ENCODE measurements at regions not wholly inside any gene's neighbourhood (a gene's known extent, or its start where the extent isn't known, plus 50 kb on each side); places are given as distances from the start of the nearest gene placed in this dataset.

DNA sequence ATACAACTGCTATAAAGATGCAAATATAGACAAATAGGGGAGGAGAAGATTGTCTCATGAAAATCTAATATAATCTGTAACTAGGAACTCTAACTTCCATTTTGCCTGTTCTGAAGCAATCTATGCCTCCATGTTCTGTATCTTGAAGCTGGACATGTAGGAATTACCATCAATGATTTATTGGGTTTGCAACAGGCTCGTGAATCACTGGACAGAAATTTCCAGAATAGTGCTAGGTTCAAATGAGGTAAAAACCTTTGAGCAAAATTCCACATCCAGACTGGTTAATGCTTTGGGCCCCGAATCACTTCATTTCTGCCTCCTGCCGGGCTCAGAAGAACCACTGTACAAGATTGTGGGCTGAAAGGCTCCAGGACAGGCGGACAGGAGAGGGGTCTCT is 110.7 kb upstream of the CTTNBP2NL start:
- no peaks in the 10 kb centered on the region for H3K36me3 Mint-ChIP-seq (ENCODE audit: low read depth)
- no peaks in the 10 kb centered on the region for H3K9me3 Mint-ChIP-seq
- no peak for DNase-seq
- TF ChIP-seq, protein P1, sequence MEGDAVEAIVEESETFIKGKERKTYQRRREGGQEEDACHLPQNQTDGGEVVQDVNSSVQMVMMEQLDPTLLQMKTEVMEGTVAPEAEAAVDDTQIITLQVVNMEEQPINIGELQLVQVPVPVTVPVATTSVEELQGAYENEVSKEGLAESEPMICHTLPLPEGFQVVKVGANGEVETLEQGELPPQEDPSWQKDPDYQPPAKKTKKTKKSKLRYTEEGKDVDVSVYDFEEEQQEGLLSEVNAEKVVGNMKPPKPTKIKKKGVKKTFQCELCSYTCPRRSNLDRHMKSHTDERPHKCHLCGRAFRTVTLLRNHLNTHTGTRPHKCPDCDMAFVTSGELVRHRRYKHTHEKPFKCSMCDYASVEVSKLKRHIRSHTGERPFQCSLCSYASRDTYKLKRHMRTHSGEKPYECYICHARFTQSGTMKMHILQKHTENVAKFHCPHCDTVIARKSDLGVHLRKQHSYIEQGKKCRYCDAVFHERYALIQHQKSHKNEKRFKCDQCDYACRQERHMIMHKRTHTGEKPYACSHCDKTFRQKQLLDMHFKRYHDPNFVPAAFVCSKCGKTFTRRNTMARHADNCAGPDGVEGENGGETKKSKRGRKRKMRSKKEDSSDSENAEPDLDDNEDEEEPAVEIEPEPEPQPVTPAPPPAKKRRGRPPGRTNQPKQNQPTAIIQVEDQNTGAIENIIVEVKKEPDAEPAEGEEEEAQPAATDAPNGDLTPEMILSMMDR (IDR thresholded peaks at IDR 0.05), result no peak
- peaks cover 19% of the 10 kb centered on the region for H3K27me3 Mint-ChIP-seq (ENCODE audit: insufficient read depth)
- no peaks in the 10 kb centered on the region for H3K4me1 Mint-ChIP-seq (ENCODE audit: low read depth)
- no peak overlapping the region for H3K4me3 Mint-ChIP-seq
- H3K27ac Mint-ChIP-seq, result no peak overlapping the region

DNA sequence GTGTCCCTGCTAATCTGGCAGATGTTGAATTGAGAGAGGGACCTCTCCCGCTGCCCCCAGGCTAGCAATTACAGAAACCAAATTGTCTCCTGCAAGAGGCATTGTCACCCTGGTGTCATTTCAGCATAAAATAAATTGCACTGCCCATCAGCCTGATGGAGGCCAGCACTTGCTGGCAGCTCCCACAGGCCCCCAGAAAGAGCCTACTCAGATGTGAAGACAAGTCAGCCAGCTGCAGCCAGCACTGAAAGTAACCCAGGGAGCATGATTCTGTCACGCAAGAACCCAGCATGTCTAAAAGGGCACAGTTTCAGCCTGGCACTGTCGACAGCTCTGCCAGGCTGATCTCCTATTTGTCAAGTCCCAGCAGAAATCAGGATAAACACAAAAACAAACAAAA is 110.3 kb upstream of the CTTNBP2NL start:
- no peak for DNase-seq
- H3K27ac Mint-ChIP-seq, result no peak overlapping the region
- H3K27me3 Mint-ChIP-seq (ENCODE audit: insufficient read depth), result peaks cover 19% of the 10 kb centered on the region
- TF ChIP-seq, protein P1 (IDR thresholded peaks at IDR 0.05), result no peak
- H3K9me3 Mint-ChIP-seq, result no peaks in the 10 kb centered on the region
- H3K4me1 Mint-ChIP-seq (ENCODE audit: low read depth), result no peaks in the 10 kb centered on the region
- no peak overlapping the region for H3K4me3 Mint-ChIP-seq
- H3K36me3 Mint-ChIP-seq (ENCODE audit: low read depth), result no peaks in the 10 kb centered on the region

DNA sequence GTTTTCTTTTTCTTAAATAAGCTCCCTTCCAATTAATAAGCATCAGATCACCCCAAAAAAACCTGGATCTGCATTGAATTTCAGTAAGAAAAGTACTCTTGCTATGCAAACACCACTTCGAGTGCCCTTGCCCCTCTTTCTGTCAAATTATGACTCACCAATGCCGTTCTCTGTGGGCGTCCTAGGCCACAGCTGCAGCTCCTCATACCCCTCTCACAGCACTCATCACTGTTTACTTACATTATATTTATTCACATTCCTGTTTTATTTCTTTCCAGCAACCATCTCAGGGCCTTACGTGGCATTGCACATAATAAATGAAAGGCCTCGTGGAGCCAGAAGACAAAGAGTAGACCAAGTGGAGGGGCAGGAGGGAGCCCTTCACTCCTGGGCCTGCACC is 99.1 kb upstream of the CTTNBP2NL start:
- DNase-seq, result no peak
- Mint-ChIP-seq H3K36me3 (ENCODE audit: low read depth) (no peaks in the 10 kb centered on the region), H3K4me1 (ENCODE audit: low read depth) (no peaks in the 10 kb centered on the region), H3K4me3 (no peak overlapping the region), H3K27ac (no peak overlapping the region), H3K27me3 (ENCODE audit: insufficient read depth) (peaks cover 23% of the 10 kb centered on the region), H3K9me3 (no peaks in the 10 kb centered on the region)
- TF ChIP-seq, protein P1 (IDR thresholded peaks at IDR 0.05), result no peak

DNA sequence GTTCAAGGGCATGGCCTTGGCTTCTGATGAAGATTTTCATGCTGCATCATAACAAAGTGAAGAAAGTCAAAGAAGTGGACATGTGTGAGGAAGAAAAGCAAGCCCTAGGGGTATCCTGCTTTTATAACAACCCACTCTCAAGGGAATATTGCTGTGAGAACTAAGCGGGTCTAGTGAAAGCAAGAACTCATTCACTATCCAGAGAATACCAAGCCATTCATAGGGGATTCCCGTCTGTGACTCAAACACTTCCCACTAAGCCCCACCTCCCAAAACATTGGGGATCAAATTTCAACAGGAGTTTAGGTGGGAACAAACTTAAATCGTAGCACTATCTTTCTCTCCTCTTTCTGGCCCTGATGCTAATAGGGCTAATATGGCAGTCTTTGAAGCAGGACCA is 98.5 kb upstream of the CTTNBP2NL start:
- H3K4me3 Mint-ChIP-seq, result no peak overlapping the region
- H3K27me3 Mint-ChIP-seq (ENCODE audit: insufficient read depth), result peaks cover 23% of the 10 kb centered on the region
- H3K36me3 Mint-ChIP-seq (ENCODE audit: low read depth), result no peaks in the 10 kb centered on the region
- TF ChIP-seq, protein P1 (IDR thresholded peaks at IDR 0.05), result no peak
- H3K4me1 Mint-ChIP-seq (ENCODE audit: low read depth), result no peaks in the 10 kb centered on the region
- no peak overlapping the region for H3K27ac Mint-ChIP-seq
- DNase-seq, result no peak
- H3K9me3 Mint-ChIP-seq, result no peaks in the 10 kb centered on the region

DNA sequence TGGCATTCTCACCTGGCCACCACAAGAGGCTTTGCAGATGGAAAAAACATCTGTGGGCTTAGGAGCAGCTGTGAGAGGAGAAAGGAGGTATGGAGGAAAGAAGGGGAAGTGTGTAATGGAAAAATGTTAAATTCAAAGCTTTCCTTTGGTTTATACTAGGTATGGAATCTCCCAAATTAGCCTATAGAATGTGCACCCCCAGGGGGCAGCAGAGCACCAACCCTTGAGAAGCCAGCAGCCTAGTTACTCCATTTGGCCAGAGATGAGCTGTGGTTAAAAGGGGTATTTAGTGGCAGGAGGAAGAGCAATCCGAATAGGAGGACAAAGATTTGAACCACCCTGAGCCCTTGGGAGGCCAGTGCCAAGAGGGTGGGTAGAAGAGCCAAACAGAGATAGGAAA is 97.5 kb upstream of the CTTNBP2NL start:
- TF ChIP-seq, protein P1 (IDR thresholded peaks at IDR 0.05), result peak; percentile 82
- Mint-ChIP-seq H3K4me1 (ENCODE audit: low read depth) (no peaks in the 10 kb centered on the region), H3K27ac (no peak overlapping the region), H3K4me3 (no peak overlapping the region), H3K27me3 (ENCODE audit: insufficient read depth) (peaks cover 25% of the 10 kb centered on the region), H3K36me3 (ENCODE audit: low read depth) (no peaks in the 10 kb centered on the region), H3K9me3 (no peaks in the 10 kb centered on the region)
- DNase-seq, result peak; percentile 46

DNA sequence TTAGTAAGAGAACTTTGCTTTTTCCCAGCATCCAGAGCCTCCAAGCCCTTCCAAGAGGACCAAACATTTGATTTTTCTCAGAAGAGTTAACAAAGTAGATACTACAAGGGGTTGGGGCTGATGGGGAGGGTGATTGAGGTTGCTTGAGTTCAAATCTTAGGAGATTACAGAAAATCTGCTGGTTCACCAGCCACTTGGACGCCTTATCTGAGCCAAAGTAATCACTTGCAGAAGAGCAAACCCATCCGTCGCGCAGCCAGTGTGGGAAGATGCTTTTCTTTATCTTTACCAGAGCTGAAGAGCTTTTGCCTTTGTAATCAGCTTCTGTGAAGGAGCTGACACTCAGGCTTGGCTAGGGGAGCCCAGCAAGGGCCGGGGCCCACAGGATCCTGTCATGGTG is 91.9 kb upstream of the CTTNBP2NL start:
- Mint-ChIP-seq H3K27me3 (ENCODE audit: insufficient read depth) (peaks cover 24% of the 10 kb centered on the region), H3K9me3 (no peaks in the 10 kb centered on the region)

More for the DNA sequence above, 91.9 kb upstream of the CTTNBP2NL start:
- H3K36me3 Mint-ChIP-seq (ENCODE audit: low read depth), result no peaks in the 10 kb centered on the region
- H3K27ac Mint-ChIP-seq, result no peak overlapping the region
- H3K4me1 Mint-ChIP-seq (ENCODE audit: low read depth), result no peaks in the 10 kb centered on the region
- H3K4me3 Mint-ChIP-seq, result no peak overlapping the region
- no peak for DNase-seq
- TF ChIP-seq, protein P1 (IDR thresholded peaks at IDR 0.05), result no peak

Data from HFFc6 (cell line).